ENCODE measurements at regions not wholly inside any gene's neighbourhood (a gene's known extent, or its start where the extent isn't known, plus 50 kb on each side); places are given as distances from the start of the nearest gene placed in this dataset.
A peak's percentile ranks its signal among the peaks of the same experiment; 100 is the strongest.

GRCh38 chr2:157172866-157173578, 84.5 kb upstream of the GALNT5 start:
- DNase-seq (ENCODE audit: low read depth in 1 of 2, low spot score in 1 of 2), result no peak
- in situ Hi-C loops (cut with HindIII; ENCODE audit: low pct_unique_long_range_greater_than_20kb, low sequenced_read_pairs), result no loop called here

GRCh38 chr2:157173740-157174184, 83.7 kb upstream of the GALNT5 start:
- in situ Hi-C loops (cut with HindIII; ENCODE audit: low pct_unique_long_range_greater_than_20kb, low sequenced_read_pairs), result no loop called here
- no peak for DNase-seq (ENCODE audit: low read depth in 1 of 2, low spot score in 1 of 2)
- TF ChIP-seq JUND (IDR thresholded peaks at IDR 0.05; ENCODE audit: low read depth), result no peak

More at GRCh38 chr2:157172866-157173578, 84.5 kb upstream of the GALNT5 start:
- no peak for TF ChIP-seq JUND (IDR thresholded peaks at IDR 0.05; ENCODE audit: low read depth)

GRCh38 chr2:157174321-157174720, 83.2 kb upstream of the GALNT5 start:
- no peak for TF ChIP-seq JUND (IDR thresholded peaks at IDR 0.05; ENCODE audit: low read depth)
- no peak for DNase-seq (ENCODE audit: low read depth in 1 of 2, low spot score in 1 of 2)
- in situ Hi-C loops (cut with HindIII; ENCODE audit: low pct_unique_long_range_greater_than_20kb, low sequenced_read_pairs), result no loop called here

- in situ Hi-C loops (cut with HindIII; ENCODE audit: low pct_unique_long_range_greater_than_20kb, low sequenced_read_pairs), result no loop called here
- no peak for TF ChIP-seq JUND (IDR thresholded peaks at IDR 0.05; ENCODE audit: low read depth)
- DNase-seq (ENCODE audit: low read depth in 1 of 2, low spot score in 1 of 2), result no peak
Observed at GRCh38 chr2:157176602-157177001, 80.9 kb upstream of the GALNT5 start.

- no peak for TF ChIP-seq JUND (IDR thresholded peaks at IDR 0.05; ENCODE audit: low read depth)
- in situ Hi-C loops (cut with HindIII; ENCODE audit: low pct_unique_long_range_greater_than_20kb, low sequenced_read_pairs), result no loop called here
- DNase-seq (ENCODE audit: low read depth in 1 of 2, low spot score in 1 of 2), result no peak
Observed at GRCh38 chr2:157178874-157179273, 78.6 kb upstream of the GALNT5 start.

GRCh38 chr2:157179324-157180105, 78.0 kb upstream of the GALNT5 start:
- TF ChIP-seq JUND (IDR thresholded peaks at IDR 0.05; ENCODE audit: low read depth), result no peak
- no peak for DNase-seq (ENCODE audit: low read depth in 1 of 2, low spot score in 1 of 2)
- in situ Hi-C loops (cut with HindIII; ENCODE audit: low pct_unique_long_range_greater_than_20kb, low sequenced_read_pairs), result no loop called here

GRCh38 chr2:157180359-157180758, 77.1 kb upstream of the GALNT5 start:
- no peak for DNase-seq (ENCODE audit: low read depth in 1 of 2, low spot score in 1 of 2)
- in situ Hi-C loops (cut with HindIII; ENCODE audit: low pct_unique_long_range_greater_than_20kb, low sequenced_read_pairs), result no loop called here
- TF ChIP-seq JUND (IDR thresholded peaks at IDR 0.05; ENCODE audit: low read depth), result no peak

GRCh38 chr2:157181234-157181633, 76.3 kb upstream of the GALNT5 start:
- no peak for TF ChIP-seq JUND (IDR thresholded peaks at IDR 0.05; ENCODE audit: low read depth)
- no peak for DNase-seq (ENCODE audit: low read depth in 1 of 2, low spot score in 1 of 2)
- in situ Hi-C loops (cut with HindIII; ENCODE audit: low pct_unique_long_range_greater_than_20kb, low sequenced_read_pairs), result no loop called here

GRCh38 chr2:157182204-157182709, 75.2 kb upstream of the GALNT5 start:
- in situ Hi-C loops (cut with HindIII; ENCODE audit: low pct_unique_long_range_greater_than_20kb, low sequenced_read_pairs), result no loop called here
- no peak for DNase-seq (ENCODE audit: low read depth in 1 of 2, low spot score in 1 of 2)
- TF ChIP-seq JUND (IDR thresholded peaks at IDR 0.05; ENCODE audit: low read depth), result no peak

GRCh38 chr2:157182834-157183396, 74.6 kb upstream of the GALNT5 start:
- no peak for TF ChIP-seq JUND (IDR thresholded peaks at IDR 0.05; ENCODE audit: low read depth)
- peak in 1 of 2 experiments; percentile 63 for DNase-seq (ENCODE audit: low read depth in 1 of 2, low spot score in 1 of 2)

GRCh38 chr2:157184161-157184895, 73.2 kb upstream of the GALNT5 start:
- in situ Hi-C loops (cut with HindIII; ENCODE audit: low pct_unique_long_range_greater_than_20kb, low sequenced_read_pairs), result no loop called here
- no peak for TF ChIP-seq JUND (IDR thresholded peaks at IDR 0.05; ENCODE audit: low read depth)
- peak in 1 of 2 experiments; percentile 2 for DNase-seq (ENCODE audit: low read depth in 1 of 2, low spot score in 1 of 2)

More at GRCh38 chr2:157182834-157183396, 74.6 kb upstream of the GALNT5 start:
- in situ Hi-C loops (cut with HindIII; ENCODE audit: low pct_unique_long_range_greater_than_20kb, low sequenced_read_pairs), result no loop called here

All from T47D (cell line).